NCI-H2107 (cell line): ENCODE measurements at regions not wholly inside any gene's neighbourhood (a gene's known extent, or its start where the extent isn't known, plus 50 kb on each side); places are given as distances from the start of the nearest gene placed in this dataset.

ENCODE experiments used
- DNase-seq: peaks from one replicate; lab custom pipeline; 2025; lab: John Stamatoyannopoulos, UW

- DNase-seq = no peak
Observed at GRCh38 chr4:58688568-58688967, 1578.4 kb upstream of the IGFBP7 start.

- DNase-seq = no peak
Observed at GRCh38 chr4:58679886-58680285, 1569.7 kb upstream of the IGFBP7 start.

- no peak for DNase-seq
Observed at GRCh38 chr4:58679051-58679450, 1568.9 kb upstream of the IGFBP7 start.

- DNase-seq = no peak
Observed at GRCh38 chr4:58669783-58670182, 1559.6 kb upstream of the IGFBP7 start.

GRCh38 chr4:58665649-58666048 lies 1555.5 kb upstream of the IGFBP7 start:
- no peak for DNase-seq

- DNase-seq = no peak
Observed at GRCh38 chr4:58658701-58659100, 1548.5 kb upstream of the IGFBP7 start.

GRCh38 chr4:58653251-58653650 lies 1543.1 kb upstream of the IGFBP7 start:
- no peak for DNase-seq

GRCh38 chr4:58649226-58649625 lies 1539.0 kb upstream of the IGFBP7 start:
- no peak for DNase-seq

GRCh38 chr4:58646126-58646525 lies 1535.9 kb upstream of the IGFBP7 start:
- DNase-seq = no peak

- DNase-seq = no peak
Observed at GRCh38 chr4:58644549-58644948, 1534.4 kb upstream of the IGFBP7 start.

GRCh38 chr4:58636381-58636780 lies 1526.2 kb upstream of the IGFBP7 start:
- DNase-seq = no peak

GRCh38 chr4:58617226-58617625 lies 1507.0 kb upstream of the IGFBP7 start:
- DNase-seq = no peak

GRCh38 chr4:58611012-58611411 lies 1500.8 kb upstream of the IGFBP7 start:
- DNase-seq = no peak

GRCh38 chr4:58606303-58606702 lies 1496.1 kb upstream of the IGFBP7 start:
- no peak for DNase-seq

GRCh38 chr4:58603951-58604350 lies 1493.8 kb upstream of the IGFBP7 start:
- DNase-seq = no peak

GRCh38 chr4:58602731-58603359 lies 1492.7 kb upstream of the IGFBP7 start:
- no peak for DNase-seq

GRCh38 chr4:58602022-58602421 lies 1491.8 kb upstream of the IGFBP7 start:
- no peak for DNase-seq

GRCh38 chr4:58600290-58600689 lies 1490.1 kb upstream of the IGFBP7 start:
- DNase-seq = no peak

- DNase-seq = no peak
Observed at GRCh38 chr4:58590722-58591121, 1480.5 kb upstream of the IGFBP7 start.

- DNase-seq = no peak
Observed at GRCh38 chr4:58587856-58588255, 1477.7 kb upstream of the IGFBP7 start.

- no peak for DNase-seq
Observed at GRCh38 chr4:58566260-58566659, 1456.1 kb upstream of the IGFBP7 start.

- no peak for DNase-seq
Observed at GRCh38 chr4:58564695-58565475, 1454.7 kb upstream of the IGFBP7 start.

- no peak for DNase-seq
Observed at GRCh38 chr4:58561170-58561569, 1451.0 kb upstream of the IGFBP7 start.

GRCh38 chr4:58560736-58561135 lies 1450.6 kb upstream of the IGFBP7 start:
- DNase-seq = no peak
